Osteoblast (primary cell): ENCODE measurements at regions not wholly inside any gene's neighbourhood (a gene's known extent, or its start where the extent isn't known, plus 50 kb on each side); places are given as distances from the start of the nearest gene placed in this dataset.

ENCODE experiments used
- DNase-seq: peaks from one replicate; pipeline ENCODE4 v3.0.0; 2011; ENCODE audit warnings: low spot score, mixed read lengths; ENCODE audit not compliant: insufficient read length; ENCODE audit errors: missing footprints
- H2AFZ ChIP-seq: 2 replicates; pipeline ENCODE4 v1.6.0; 2011; ENCODE audit warnings: mild to moderate bottlenecking, low read length
- H3K27ac ChIP-seq: 2 replicates; pipeline ENCODE4 v1.5.1; 2011; ENCODE audit warnings: mild to moderate bottlenecking, low read depth, low read length, moderate library complexity
- H3K27me3 ChIP-seq: 2 replicates; pipeline ENCODE4 v1.6.0; 2012; ENCODE audit warnings: mild to moderate bottlenecking, control low read depth, inconsistent platforms, low read length, moderate library complexity; ENCODE audit not compliant: insufficient read depth
- H3K36me3 ChIP-seq: 2 replicates; pipeline ENCODE4 v1.5.1; 2011; ENCODE audit warnings: mild to moderate bottlenecking, low read length, control low read depth, moderate library complexity; ENCODE audit not compliant: insufficient read depth
- H3K4me1 ChIP-seq: 2 replicates; pipeline ENCODE4 v1.5.1; 2011; ENCODE audit warnings: mild to moderate bottlenecking, low read length, control low read depth, moderate library complexity; ENCODE audit not compliant: insufficient read depth
- H3K4me2 ChIP-seq: 2 replicates; pipeline ENCODE4 v1.6.0; 2011; ENCODE audit warnings: mild to moderate bottlenecking, low read length; ENCODE audit not compliant: insufficient read depth
- H3K4me3 ChIP-seq: fragments of 200-600 bp; sonication (generic); 3 replicates; pipeline ENCODE4 v1.5.1; 2012; ENCODE audit warnings: mild to moderate bottlenecking, low read length, inconsistent platforms; ENCODE audit not compliant: insufficient read depth
- H3K79me2 ChIP-seq: 2 replicates; pipeline ENCODE4 v1.6.0; 2012; ENCODE audit warnings: mild to moderate bottlenecking, low read length, control low read depth, inconsistent platforms; ENCODE audit not compliant: insufficient read depth
- H3K9me3 ChIP-seq: 2 replicates; pipeline ENCODE4 v1.5.1; 2011; ENCODE audit warnings: low read depth, low read length, control low read depth
- H4K20me1 ChIP-seq: 2 replicates; pipeline ENCODE4 v1.6.0; 2012; ENCODE audit warnings: mild to moderate bottlenecking, low read length, control low read depth; ENCODE audit not compliant: insufficient read depth
- CTCF ChIP-seq: IDR thresholded peaks from 2 replicates; pipeline ENCODE4 v1.5.1; 2011; ENCODE audit warnings: mild to moderate bottlenecking, low read depth, low read length, moderate library complexity; ENCODE audit errors: extremely low read depth

GRCh38 chr1:177780096-177780700 is 189.7 kb downstream of the SEC16B start:
- Histone ChIP-seq H3K36me3 (no peaks in the 10 kb centered on the region), H3K4me1 (no peaks in the 10 kb centered on the region), H3K4me2 (no peak overlapping the region), H3K79me2 (no peaks in the 10 kb centered on the region), H4K20me1 (no peaks in the 10 kb centered on the region), H3K4me3 (no peak overlapping the region), H3K9me3 (no peaks in the 10 kb centered on the region), H2AFZ (no peak overlapping the region), H3K27me3 (no peaks in the 10 kb centered on the region), H3K27ac (no peak overlapping the region)
- DNase-seq = peak; percentile 82
- peak; percentile 58 for TF ChIP-seq CTCF

- no peak for TF ChIP-seq CTCF
- no peaks in the 10 kb centered on the region for H3K79me2 ChIP-seq
- no peaks in the 10 kb centered on the region for H3K4me1 ChIP-seq
- no peaks in the 10 kb centered on the region for H4K20me1 ChIP-seq
- no peak overlapping the region for H3K27ac ChIP-seq
- H3K4me3 ChIP-seq = no peak overlapping the region
- no peaks in the 10 kb centered on the region for H3K36me3 ChIP-seq
- no peak for DNase-seq
- no peak overlapping the region for H2AFZ ChIP-seq
- H3K4me2 ChIP-seq = no peak overlapping the region
- no peaks in the 10 kb centered on the region for H3K27me3 ChIP-seq
- no peaks in the 10 kb centered on the region for H3K9me3 ChIP-seq
Measured at GRCh38 chr1:177779166-177779965, 190.5 kb downstream of the SEC16B start.

GRCh38 chr1:177775924-177776323 is 193.9 kb downstream of the SEC16B start:
- Histone ChIP-seq H3K27me3 (no peaks in the 10 kb centered on the region), H3K36me3 (no peaks in the 10 kb centered on the region), H3K27ac (no peak overlapping the region), H4K20me1 (no peaks in the 10 kb centered on the region), H3K4me2 (no peak overlapping the region), H3K79me2 (no peaks in the 10 kb centered on the region), H3K4me3 (no peak overlapping the region), H3K4me1 (no peaks in the 10 kb centered on the region), H3K9me3 (no peaks in the 10 kb centered on the region), H2AFZ (no peak overlapping the region)
- no peak for TF ChIP-seq CTCF
- DNase-seq = no peak

GRCh38 chr1:177772386-177772960 is 197.4 kb downstream of the SEC16B start:
- H3K79me2 ChIP-seq = no peaks in the 10 kb centered on the region
- no peak overlapping the region for H3K4me3 ChIP-seq
- H3K27me3 ChIP-seq = no peaks in the 10 kb centered on the region
- H3K27ac ChIP-seq = no peak overlapping the region
- no peaks in the 10 kb centered on the region for H4K20me1 ChIP-seq
- no peak overlapping the region for H2AFZ ChIP-seq
- H3K9me3 ChIP-seq = no peaks in the 10 kb centered on the region
- no peak for DNase-seq
- H3K4me2 ChIP-seq = no peak overlapping the region
- no peaks in the 10 kb centered on the region for H3K36me3 ChIP-seq
- H3K4me1 ChIP-seq = no peaks in the 10 kb centered on the region
- TF ChIP-seq CTCF = no peak
